CD8-positive, alpha-beta memory T cell (primary cell): ENCODE measurements at regions not wholly inside any gene's neighbourhood (a gene's known extent, or its start where the extent isn't known, plus 50 kb on each side); places are given as distances from the start of the nearest gene placed in this dataset.

Experiments used
- CTCF ChIA-PET: fragments of 350-600 bp; sonication (Branson Sonifier 250); formaldehyde crosslinking; loops from one replicate; lab custom pipeline; 2021; ENCODE audit warnings: antibody characterized with exemption; lab: Charles Lee
- POLR2A ChIA-PET: fragments of 350-600 bp; sonication (Branson Sonifier 250); formaldehyde crosslinking; loops from one replicate; lab custom pipeline; 2021; ENCODE audit warnings: antibody characterized with exemption; lab: Charles Lee
- DNase-seq, 5 donors: peaks; one replicate each; pipeline versions ENCODE4 v3.0.0 to v3.0.0-alpha.2; 2020 to 2022; ENCODE audit warnings: mixed read lengths in 1 of 5
- H3K27ac ChIP-seq: one replicate; pipeline ENCODE4 v1.7.0; 2013; ENCODE audit warnings: low read depth, mild to moderate bottlenecking, low read length, moderate library complexity
- H3K27me3 ChIP-seq: 2 replicates; pipeline ENCODE4 v1.7.0; 2013; ENCODE audit warnings: low read length, mild to moderate bottlenecking; ENCODE audit not compliant: insufficient read depth, poor library complexity, severe bottlenecking
- H3K36me3 ChIP-seq: 2 replicates; pipeline ENCODE4 v1.7.0; 2013; ENCODE audit warnings: mild to moderate bottlenecking, low read length, moderate library complexity; ENCODE audit not compliant: insufficient read depth
- H3K4me1 ChIP-seq: 2 replicates; pipeline ENCODE4 v1.7.0; 2013; ENCODE audit warnings: mild to moderate bottlenecking, low read length, moderate library complexity; ENCODE audit not compliant: insufficient read depth
- H3K4me3 ChIP-seq: 2 replicates; pipeline ENCODE4 v1.7.0; 2013; ENCODE audit warnings: mild to moderate bottlenecking, low read length
- H3K9me3 ChIP-seq: 2 replicates; pipeline ENCODE4 v1.7.0; 2013; ENCODE audit warnings: mild to moderate bottlenecking, low read length
- H3K27ac Mint-ChIP-seq, 8 donors: one replicate each; pipeline ENCODE4 v1.8.0; 2020 to 2021; ENCODE audit warnings: mixed read lengths in 8 of 8, mild to moderate bottlenecking in 6 of 8, inconsistent platforms in 3 of 8, moderate library complexity in 3 of 8
- H3K27me3 Mint-ChIP-seq, 2 donors: one replicate each; pipeline ENCODE4 v1.8.0; 2020 to 2021; ENCODE audit warnings: mixed read lengths in 2 of 2, mild to moderate bottlenecking in 1 of 2, moderate library complexity in 1 of 2
- H3K36me3 Mint-ChIP-seq, 3 donors: one replicate each; pipeline ENCODE4 v1.8.0; 2020 to 2021; ENCODE audit warnings: mixed read lengths in 3 of 3, inconsistent platforms in 1 of 3, mild to moderate bottlenecking in 1 of 3
- H3K4me1 Mint-ChIP-seq, 3 donors: one replicate each; pipeline ENCODE4 v1.8.0; 2020 to 2021; ENCODE audit warnings: mixed read lengths in 3 of 3, inconsistent platforms in 1 of 3, mild to moderate bottlenecking in 1 of 3
- H3K4me3 Mint-ChIP-seq, 7 donors: one replicate each; pipeline ENCODE4 v1.8.0; 2020 to 2021; ENCODE audit warnings: mixed read lengths in 7 of 7, mild to moderate bottlenecking in 6 of 7, moderate library complexity in 4 of 7, inconsistent platforms in 2 of 7
- H3K9me3 Mint-ChIP-seq, 5 donors: one replicate each; pipeline ENCODE4 v1.8.0; 2020 to 2022; ENCODE audit warnings: mixed read lengths in 5 of 5, mild to moderate bottlenecking in 3 of 5, moderate library complexity in 2 of 5, inconsistent platforms in 1 of 5

GRCh38 chr21:24336491-24336890, 1270.8 kb downstream of the MRPL39 start:
- CTCF ChIA-PET, result no interaction called here
- Histone ChIP-seq H3K27ac (no peak overlapping the region), H3K27me3 (no peaks in the 10 kb centered on the region), H3K9me3 (no peaks in the 10 kb centered on the region), H3K36me3 (no peaks in the 10 kb centered on the region), H3K4me3 (no peak overlapping the region), H3K4me1 (no peaks in the 10 kb centered on the region)
- Mint-ChIP-seq H3K9me3 (peaks cover 0 to 8% (median 5%) of the 10 kb centered on the region in 5 donors), H3K27ac (no peak overlapping the region), H3K4me1 (no peaks in the 10 kb centered on the region), H3K36me3 (no peaks in the 10 kb centered on the region), H3K27me3 (no peaks in the 10 kb centered on the region), H3K4me3 (no peak overlapping the region)
- DNase-seq, result no peak
- POLR2A ChIA-PET, result no interaction called here

GRCh38 chr21:24323536-24323935, 1283.7 kb downstream of the MRPL39 start:
- Mint-ChIP-seq H3K27me3 (no peaks in the 10 kb centered on the region), H3K4me3 (no peak overlapping the region), H3K27ac (no peak overlapping the region), H3K9me3 (peaks cover 0 to 2% (median 2%) of the 10 kb centered on the region in 5 donors), H3K36me3 (no peaks in the 10 kb centered on the region), H3K4me1 (no peaks in the 10 kb centered on the region)
- CTCF ChIA-PET, result no interaction called here
- DNase-seq, result no peak
- Histone ChIP-seq H3K4me1 (no peaks in the 10 kb centered on the region), H3K27me3 (no peaks in the 10 kb centered on the region), H3K36me3 (no peaks in the 10 kb centered on the region), H3K4me3 (no peak overlapping the region), H3K9me3 (no peaks in the 10 kb centered on the region), H3K27ac (no peak overlapping the region)
- POLR2A ChIA-PET, result no interaction called here

DNA sequence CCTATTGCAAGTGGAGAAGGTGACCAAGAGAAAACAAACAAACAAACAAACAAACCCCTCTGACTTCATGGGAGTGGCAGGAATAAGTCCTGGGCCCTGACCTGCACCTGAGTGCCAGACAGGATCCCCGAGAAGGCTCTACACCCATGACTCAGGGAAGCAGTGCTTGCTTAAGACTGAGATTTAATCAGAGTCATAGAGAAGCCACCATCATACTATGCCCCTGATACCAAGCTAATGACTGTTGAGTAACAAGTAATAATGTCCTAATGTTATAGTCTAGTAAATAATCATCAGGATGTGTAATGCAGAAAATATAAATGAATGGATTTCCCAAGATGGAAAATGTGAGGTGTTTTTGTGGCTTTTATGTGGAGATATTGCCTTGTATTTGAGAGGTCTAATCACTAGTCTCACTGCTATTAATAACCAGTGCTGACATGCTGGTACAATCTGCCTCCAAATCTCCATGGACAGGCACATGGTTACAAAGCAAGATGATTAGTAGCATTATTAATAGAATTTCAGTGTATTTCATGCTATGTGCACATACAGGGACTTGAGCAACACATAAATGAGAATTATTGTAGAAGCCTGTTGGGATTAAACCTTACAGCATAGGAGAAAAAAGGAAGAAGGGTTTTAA, 1290.9 kb downstream of the MRPL39 start:
- H3K27ac Mint-ChIP-seq, result no peak overlapping the region
- Histone ChIP-seq H3K4me3 (no peak overlapping the region), H3K9me3 (no peaks in the 10 kb centered on the region), H3K27me3 (no peaks in the 10 kb centered on the region), H3K36me3 (no peaks in the 10 kb centered on the region), H3K4me1 (no peaks in the 10 kb centered on the region), H3K27ac (no peak overlapping the region)
- H3K36me3 Mint-ChIP-seq, result peaks cover 0 to 1% (median 0%) of the 10 kb centered on the region in 3 donors
- peaks cover 0 to 1% of the 10 kb centered on the region in 2 donors for H3K27me3 Mint-ChIP-seq
- H3K4me3 Mint-ChIP-seq, result no peak overlapping the region
- no peaks in the 10 kb centered on the region for H3K4me1 Mint-ChIP-seq
- no peak for DNase-seq
- ChIA-PET POLR2A (no interaction called here), CTCF (no interaction called here)
- H3K9me3 Mint-ChIP-seq, result peaks cover 0 to 7% (median 2%) of the 10 kb centered on the region in 5 donors

GRCh38 chr21:24310788-24311187, 1296.5 kb downstream of the MRPL39 start:
- Histone ChIP-seq H3K27ac (no peak overlapping the region), H3K4me1 (no peaks in the 10 kb centered on the region), H3K9me3 (no peaks in the 10 kb centered on the region), H3K27me3 (no peaks in the 10 kb centered on the region), H3K36me3 (no peaks in the 10 kb centered on the region), H3K4me3 (no peak overlapping the region)
- Mint-ChIP-seq H3K9me3 (peaks cover 0 to 4% (median 2%) of the 10 kb centered on the region in 5 donors), H3K36me3 (peaks cover 0 to 1% (median 0%) of the 10 kb centered on the region in 3 donors), H3K27ac (no peak overlapping the region), H3K4me1 (no peaks in the 10 kb centered on the region), H3K27me3 (no peaks in the 10 kb centered on the region), H3K4me3 (no peak overlapping the region)
- no peak for DNase-seq
- CTCF ChIA-PET, result no interaction called here
- POLR2A ChIA-PET, result no interaction called here

GRCh38 chr21:24308183-24308582, 1299.1 kb downstream of the MRPL39 start:
- CTCF ChIA-PET, result no interaction called here
- no peaks in the 10 kb centered on the region for H3K4me1 Mint-ChIP-seq
- DNase-seq, result no peak
- Histone ChIP-seq H3K27me3 (no peaks in the 10 kb centered on the region), H3K4me3 (no peak overlapping the region), H3K9me3 (no peaks in the 10 kb centered on the region), H3K27ac (no peak overlapping the region), H3K36me3 (no peaks in the 10 kb centered on the region), H3K4me1 (no peaks in the 10 kb centered on the region)
- H3K4me3 Mint-ChIP-seq, result no peak overlapping the region
- POLR2A ChIA-PET, result no interaction called here
- no peaks in the 10 kb centered on the region for H3K36me3 Mint-ChIP-seq
- no peak overlapping the region for H3K27ac Mint-ChIP-seq
- H3K27me3 Mint-ChIP-seq, result no peaks in the 10 kb centered on the region
- H3K9me3 Mint-ChIP-seq, result peaks cover 0 to 3% (median 0%) of the 10 kb centered on the region in 5 donors

DNA sequence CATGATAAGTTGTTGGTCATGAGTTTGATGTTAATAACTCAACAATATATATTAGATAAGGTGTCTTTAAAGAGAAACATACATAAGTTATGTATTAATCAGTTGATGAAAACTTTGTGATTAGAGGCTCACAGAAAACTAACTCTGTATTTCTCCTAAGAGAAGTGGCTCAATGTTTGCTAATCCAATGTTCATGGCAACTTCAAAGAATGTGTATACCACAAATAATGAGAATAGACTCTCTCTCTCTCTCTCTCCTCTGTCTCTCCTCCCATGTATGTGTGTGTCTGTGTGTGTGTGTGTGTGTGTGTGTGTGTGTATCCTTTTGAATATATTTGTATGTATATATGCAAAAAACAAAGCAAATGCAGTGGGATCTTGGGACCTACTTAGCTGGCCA, 1304.9 kb downstream of the MRPL39 start:
- Histone ChIP-seq H3K4me3 (no peak overlapping the region), H3K27me3 (no peaks in the 10 kb centered on the region), H3K4me1 (no peaks in the 10 kb centered on the region), H3K27ac (no peak overlapping the region), H3K36me3 (no peaks in the 10 kb centered on the region), H3K9me3 (no peaks in the 10 kb centered on the region)
- DNase-seq, result no peak
- H3K9me3 Mint-ChIP-seq, result peaks cover 0 to 2% (median 0%) of the 10 kb centered on the region in 5 donors
- CTCF ChIA-PET, result no interaction called here
- no peaks in the 10 kb centered on the region for H3K27me3 Mint-ChIP-seq
- H3K27ac Mint-ChIP-seq, result no peak overlapping the region
- POLR2A ChIA-PET, result no interaction called here
- H3K4me1 Mint-ChIP-seq, result no peaks in the 10 kb centered on the region
- H3K4me3 Mint-ChIP-seq, result no peak overlapping the region
- H3K36me3 Mint-ChIP-seq, result no peaks in the 10 kb centered on the region

DNA sequence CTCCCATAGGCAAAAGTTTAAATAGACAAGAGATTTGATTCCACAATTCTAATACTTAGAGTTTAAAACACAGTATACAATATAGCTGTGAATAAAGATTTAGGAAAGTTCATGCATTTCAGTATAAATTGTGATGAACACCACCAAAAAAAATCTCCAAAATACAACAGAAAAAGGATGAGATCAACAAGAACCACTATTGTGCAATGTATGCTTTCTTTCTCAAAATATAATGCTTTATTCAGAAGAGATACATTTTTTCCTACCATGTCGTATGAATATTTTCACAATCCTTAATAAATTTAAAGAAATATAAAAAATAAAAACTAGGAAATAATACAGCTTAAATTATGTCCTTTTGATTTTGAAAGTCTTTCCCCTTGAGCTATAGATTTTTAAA, 1309.2 kb downstream of the MRPL39 start:
- H3K4me1 ChIP-seq, result no peaks in the 10 kb centered on the region
- H3K4me3 Mint-ChIP-seq, result no peak overlapping the region
- no peaks in the 10 kb centered on the region for H3K4me1 Mint-ChIP-seq
- H3K36me3 ChIP-seq, result no peaks in the 10 kb centered on the region
- H3K9me3 ChIP-seq, result no peaks in the 10 kb centered on the region
- ChIA-PET CTCF (no interaction called here), POLR2A (no interaction called here)
- no peak overlapping the region for H3K27ac Mint-ChIP-seq
- no peaks in the 10 kb centered on the region for H3K27me3 ChIP-seq
- peaks cover 0 to 3% (median 2%) of the 10 kb centered on the region in 5 donors for H3K9me3 Mint-ChIP-seq
- H3K36me3 Mint-ChIP-seq, result no peaks in the 10 kb centered on the region
- no peak for DNase-seq
- H3K4me3 ChIP-seq, result no peak overlapping the region
- no peak overlapping the region for H3K27ac ChIP-seq
- H3K27me3 Mint-ChIP-seq, result no peaks in the 10 kb centered on the region

DNA sequence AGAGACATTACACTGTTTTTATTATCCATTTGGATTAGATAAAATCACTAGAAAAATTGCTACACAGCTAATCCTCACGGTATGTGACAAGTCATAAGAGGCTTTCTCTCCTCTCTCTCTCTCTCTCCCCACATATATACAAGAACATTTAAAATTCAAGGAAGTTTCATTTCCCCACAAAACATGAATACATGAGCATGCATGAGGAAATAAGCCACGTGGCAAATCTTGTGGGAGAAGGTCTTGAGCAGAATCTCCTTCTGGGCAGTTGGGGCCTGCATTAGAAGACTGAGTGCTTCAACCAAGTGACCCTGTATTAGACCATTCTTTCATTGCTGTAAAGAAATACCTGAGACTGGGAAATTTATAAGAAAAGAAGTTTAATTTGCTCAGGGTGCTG, 1313.1 kb downstream of the MRPL39 start:
- Histone ChIP-seq H3K4me1 (no peaks in the 10 kb centered on the region), H3K27ac (no peak overlapping the region), H3K36me3 (no peaks in the 10 kb centered on the region), H3K27me3 (no peaks in the 10 kb centered on the region), H3K9me3 (no peaks in the 10 kb centered on the region), H3K4me3 (no peak overlapping the region)
- H3K4me3 Mint-ChIP-seq, result no peak overlapping the region
- H3K27me3 Mint-ChIP-seq, result no peaks in the 10 kb centered on the region
- H3K9me3 Mint-ChIP-seq, result peaks cover 0 to 3% (median 2%) of the 10 kb centered on the region in 5 donors
- ChIA-PET CTCF (no interaction called here), POLR2A (no interaction called here)
- peak overlapping the region in 1 of 8 donors; percentile 44 for H3K27ac Mint-ChIP-seq
- peaks cover 0 to 7% (median 5%) of the 10 kb centered on the region in 3 donors for H3K4me1 Mint-ChIP-seq
- no peaks in the 10 kb centered on the region for H3K36me3 Mint-ChIP-seq
- no peak for DNase-seq
